Naive thymus-derived CD8-positive, alpha-beta T cell (primary cell): ENCODE measurements at regions not wholly inside any gene's neighbourhood (a gene's known extent, or its start where the extent isn't known, plus 50 kb on each side); places are given as distances from the start of the nearest gene placed in this dataset.

Experiments
- ATAC-seq, 2 donors: fragments of 150-1000 bp; cut with Tn5 transposase in 1 of 2; sonication (Bioruptor Pico), chemical (Tn5 transposase) in 1 of 2; 1 replicate in 1 of 2; 2 replicates in 1 of 2; pipeline ENCODE4 v1.10.0; 2021; ENCODE audit warnings: mild to moderate bottlenecking in 2 of 2, moderate library complexity in 2 of 2
- POLR2A ChIA-PET: fragments of 350-600 bp; sonication (Branson Sonifier 250); formaldehyde crosslinking; loops from one replicate; lab custom pipeline; 2021; ENCODE audit warnings: antibody characterized with exemption; lab: Charles Lee
- DNase-seq, 10 donors: peaks; one replicate each; pipeline versions ENCODE4 v3.0.0 to v3.0.0-alpha.2; 2020 to 2022
- H3K27ac Mint-ChIP-seq, 10 donors: one replicate each; pipeline ENCODE4 v1.8.0; 2020 to 2022; ENCODE audit warnings: mild to moderate bottlenecking in 10 of 10, mixed read lengths in 10 of 10, moderate library complexity in 4 of 10, inconsistent platforms in 1 of 10
- H3K27me3 Mint-ChIP-seq, 5 donors: one replicate each; pipeline ENCODE4 v1.8.0; 2021 to 2022; ENCODE audit warnings: mixed read lengths in 5 of 5
- H3K36me3 Mint-ChIP-seq, 3 donors: one replicate each; pipeline ENCODE4 v1.8.0; 2020 to 2022; ENCODE audit warnings: mixed read lengths in 3 of 3, mild to moderate bottlenecking in 2 of 3, inconsistent platforms in 1 of 3
- H3K4me1 Mint-ChIP-seq, 4 donors: one replicate each; pipeline ENCODE4 v1.8.0; 2021 to 2022; ENCODE audit warnings: mixed read lengths in 4 of 4
- H3K4me3 Mint-ChIP-seq, 10 donors: one replicate each; pipeline ENCODE4 v1.8.0; 2020 to 2022; ENCODE audit warnings: mild to moderate bottlenecking in 10 of 10, mixed read lengths in 10 of 10, moderate library complexity in 6 of 10, inconsistent platforms in 1 of 10
- H3K9me3 Mint-ChIP-seq, 9 donors: one replicate each; pipeline ENCODE4 v1.8.0; 2020 to 2022; ENCODE audit warnings: mixed read lengths in 9 of 9, mild to moderate bottlenecking in 3 of 9, inconsistent platforms in 1 of 9, moderate library complexity in 1 of 9

DNA sequence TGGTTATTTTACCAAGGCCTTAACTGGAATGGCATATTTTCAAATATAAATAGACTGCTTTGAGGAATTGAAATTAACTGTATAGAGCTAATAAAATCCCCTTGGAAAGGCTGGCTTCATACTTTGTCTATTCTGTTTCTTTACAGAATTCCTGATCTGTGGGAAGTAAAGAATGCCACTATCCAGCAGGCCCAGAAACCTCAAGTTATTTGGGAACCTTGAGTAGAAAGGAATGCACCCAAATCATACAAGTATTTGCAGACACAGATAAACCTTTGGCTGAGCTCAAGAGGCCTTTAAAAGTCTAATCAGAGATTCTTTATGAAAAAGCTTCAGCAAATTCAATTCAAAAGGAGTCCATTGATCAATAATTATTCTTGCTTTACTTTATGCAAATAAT is 975.7 kb upstream of the PABPC4L start:
- Mint-ChIP-seq H3K4me1 (no peaks in the 10 kb centered on the region), H3K4me3 (no peak overlapping the region), H3K36me3 (no peaks in the 10 kb centered on the region), H3K9me3 (peaks cover 0 to 22% (median 5%) of the 10 kb centered on the region in 9 donors), H3K27me3 (no peaks in the 10 kb centered on the region), H3K27ac (no peak overlapping the region)
- ATAC-seq (no peak), DNase-seq (no peak)
- POLR2A ChIA-PET = no interaction called here

DNA sequence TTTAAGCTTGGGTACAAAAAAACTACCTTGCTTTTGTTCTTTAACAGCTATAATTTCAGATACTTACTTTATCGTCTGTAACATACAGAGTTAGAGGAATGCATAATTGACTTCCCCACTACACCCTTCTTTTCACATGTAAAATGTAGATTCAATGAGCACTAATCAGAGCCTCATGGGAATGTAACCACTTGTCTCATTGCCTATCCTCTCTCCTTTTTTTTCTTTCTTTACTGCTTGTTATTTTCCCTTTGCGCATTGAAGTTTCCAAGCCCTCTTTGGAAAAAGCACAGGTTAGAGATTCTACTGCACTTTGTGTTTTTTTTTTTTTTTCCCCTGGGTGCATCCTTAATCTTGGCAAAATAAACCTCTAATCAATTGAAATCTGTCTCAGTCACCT is 965.1 kb upstream of the PABPC4L start:
- peaks cover 0 to 15% (median 0%) of the 10 kb centered on the region in 9 donors for H3K9me3 Mint-ChIP-seq
- ATAC-seq (no peak), DNase-seq (no peak)
- H3K4me3 Mint-ChIP-seq = no peak overlapping the region
- no peaks in the 10 kb centered on the region for H3K36me3 Mint-ChIP-seq
- POLR2A ChIA-PET = no interaction called here
- no peak overlapping the region for H3K27ac Mint-ChIP-seq
- H3K27me3 Mint-ChIP-seq = no peaks in the 10 kb centered on the region
- H3K4me1 Mint-ChIP-seq = no peaks in the 10 kb centered on the region

DNA sequence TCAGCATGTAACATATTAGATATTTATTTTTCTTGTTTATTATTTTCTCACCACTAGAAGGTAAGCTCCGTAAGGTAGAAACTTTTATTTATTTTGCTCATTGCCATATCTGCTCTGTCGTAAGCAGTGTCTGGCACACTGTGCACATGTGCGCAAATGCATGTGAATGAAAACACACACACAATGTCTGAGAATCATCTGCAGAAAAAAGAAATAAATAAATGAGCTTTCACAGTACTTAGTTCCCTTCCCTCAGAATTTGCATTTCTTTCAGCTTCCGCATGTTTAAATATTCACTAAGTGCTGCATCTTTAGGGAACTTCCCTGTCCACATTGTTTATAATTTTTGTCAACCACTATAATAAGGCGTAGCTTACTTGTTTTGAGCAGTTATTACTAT is 963.0 kb upstream of the PABPC4L start:
- no peak for DNase-seq
- Mint-ChIP-seq H3K27me3 (no peaks in the 10 kb centered on the region), H3K4me1 (no peaks in the 10 kb centered on the region), H3K36me3 (no peaks in the 10 kb centered on the region), H3K27ac (no peak overlapping the region), H3K9me3 (peaks cover 0 to 10% (median 0%) of the 10 kb centered on the region in 9 donors), H3K4me3 (no peak overlapping the region)
- no peak for ATAC-seq
- POLR2A ChIA-PET = no interaction called here

DNA sequence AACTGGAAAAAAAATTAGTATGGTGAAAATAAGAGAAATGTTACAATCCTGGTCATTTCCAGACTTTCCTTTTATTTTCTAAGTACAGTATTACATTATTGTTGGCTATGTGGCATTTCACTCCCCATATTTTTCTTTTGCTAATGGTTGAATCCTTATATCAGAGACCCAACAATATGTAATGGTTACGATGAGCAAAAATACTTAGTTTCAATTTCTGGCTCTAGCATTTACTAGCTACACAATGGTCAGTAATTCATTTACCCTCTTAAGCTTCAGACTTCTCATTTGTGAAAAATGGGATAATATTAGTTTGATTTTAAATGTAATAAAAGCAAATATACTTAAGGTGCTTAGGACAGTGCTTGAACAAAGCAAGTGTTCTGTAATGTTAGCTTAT is 942.9 kb upstream of the PABPC4L start:
- no peaks in the 10 kb centered on the region for H3K4me1 Mint-ChIP-seq
- POLR2A ChIA-PET = no interaction called here
- H3K9me3 Mint-ChIP-seq = peaks cover 0 to 14% (median 4%) of the 10 kb centered on the region in 9 donors
- H3K36me3 Mint-ChIP-seq = no peaks in the 10 kb centered on the region
- H3K27ac Mint-ChIP-seq = no peak overlapping the region
- no peak overlapping the region for H3K4me3 Mint-ChIP-seq
- ATAC-seq (no peak), DNase-seq (no peak)
- no peaks in the 10 kb centered on the region for H3K27me3 Mint-ChIP-seq

DNA sequence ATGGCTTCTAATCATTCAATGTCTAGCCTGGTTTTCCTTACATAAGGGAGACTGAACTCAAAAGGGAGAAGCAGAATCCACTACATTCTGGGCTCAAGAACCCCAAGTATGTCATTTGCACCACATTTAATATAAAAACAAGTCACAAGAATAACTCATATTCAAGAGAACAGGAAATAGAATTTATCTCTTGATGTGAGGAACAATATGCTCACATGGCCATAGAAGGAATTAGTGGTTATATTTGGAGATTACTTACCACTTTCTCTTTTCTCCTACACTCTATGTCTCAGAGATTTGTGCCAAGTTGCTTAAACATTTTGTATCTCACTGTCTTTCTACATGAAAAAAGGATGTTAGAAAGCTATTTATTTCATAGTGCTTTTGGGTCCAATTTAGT is 922.6 kb upstream of the PABPC4L start:
- H3K9me3 Mint-ChIP-seq = peaks cover 0 to 29% (median 7%) of the 10 kb centered on the region in 9 donors
- no peaks in the 10 kb centered on the region for H3K27me3 Mint-ChIP-seq
- ATAC-seq (no peak), DNase-seq (no peak)
- no peak overlapping the region for H3K27ac Mint-ChIP-seq
- H3K36me3 Mint-ChIP-seq = no peaks in the 10 kb centered on the region
- POLR2A ChIA-PET = no interaction called here
- H3K4me3 Mint-ChIP-seq = no peak overlapping the region
- no peaks in the 10 kb centered on the region for H3K4me1 Mint-ChIP-seq

DNA sequence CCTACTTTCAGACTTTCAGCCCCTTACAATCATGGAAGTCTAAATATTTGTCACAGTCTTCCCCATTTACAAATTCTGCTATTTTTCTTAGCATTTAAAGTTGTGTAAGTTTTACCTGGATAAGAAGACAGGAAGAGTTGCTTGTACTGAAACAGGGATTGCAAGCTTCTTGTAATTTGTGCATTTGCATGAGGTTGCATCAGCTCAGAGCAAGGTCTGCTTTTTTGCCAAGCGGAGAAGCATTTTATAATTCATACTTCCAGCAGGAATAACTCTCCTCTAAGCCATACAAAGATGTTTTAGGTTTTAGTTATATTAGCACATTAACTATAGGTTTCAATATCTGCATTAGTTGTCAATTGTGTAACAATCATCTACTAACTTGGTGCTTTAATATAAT is 922.0 kb upstream of the PABPC4L start:
- POLR2A ChIA-PET = no interaction called here
- Mint-ChIP-seq H3K4me3 (no peak overlapping the region), H3K27me3 (no peaks in the 10 kb centered on the region), H3K4me1 (no peaks in the 10 kb centered on the region), H3K9me3 (peaks cover 0 to 29% (median 8%) of the 10 kb centered on the region in 9 donors), H3K27ac (no peak overlapping the region), H3K36me3 (no peaks in the 10 kb centered on the region)
- ATAC-seq (no peak), DNase-seq (no peak)

DNA sequence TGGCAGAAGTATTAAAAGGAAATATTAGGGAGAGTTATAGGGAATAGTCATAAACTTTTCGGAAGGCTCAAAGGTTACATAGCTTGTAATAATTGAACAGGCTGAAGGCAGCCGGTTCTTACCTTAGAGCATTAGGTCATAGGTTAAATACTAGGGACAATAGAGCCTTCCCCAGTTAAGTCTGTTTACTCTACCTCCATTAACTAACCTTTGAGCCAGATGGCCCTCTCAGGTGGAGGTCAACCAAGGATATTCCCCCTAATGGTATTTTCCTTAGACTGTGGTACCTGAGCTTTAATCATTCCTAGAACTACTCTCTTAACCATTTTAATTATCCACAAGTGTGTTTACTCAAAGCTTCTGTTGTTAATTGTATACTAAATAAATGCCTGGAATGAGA is 920.9 kb upstream of the PABPC4L start:
- Mint-ChIP-seq H3K27ac (no peak overlapping the region), H3K4me3 (no peak overlapping the region), H3K27me3 (no peaks in the 10 kb centered on the region), H3K4me1 (no peaks in the 10 kb centered on the region), H3K36me3 (no peaks in the 10 kb centered on the region), H3K9me3 (peaks cover 0 to 18% (median 5%) of the 10 kb centered on the region in 9 donors)
- DNase-seq (no peak), ATAC-seq (no peak)
- POLR2A ChIA-PET = no interaction called here

DNA sequence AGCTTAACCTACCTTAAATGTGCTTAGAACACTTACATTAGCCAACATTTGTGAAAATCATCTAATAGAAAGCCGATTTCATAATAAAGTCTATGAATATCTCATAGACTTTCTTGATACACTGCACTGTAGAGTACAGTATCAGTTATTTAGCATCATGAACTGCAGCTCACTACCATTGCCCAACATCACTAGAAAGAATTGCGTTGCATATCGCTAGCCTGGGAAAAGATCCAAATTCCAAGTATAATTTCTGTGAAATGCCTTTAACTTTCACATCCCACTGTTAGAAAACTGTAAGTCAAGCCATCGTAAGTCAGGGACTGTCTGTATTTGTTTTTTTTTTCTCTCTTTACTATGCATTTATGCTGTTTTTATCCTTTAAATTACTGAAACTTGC is 918.6 kb upstream of the PABPC4L start:
- POLR2A ChIA-PET = no interaction called here
- H3K27me3 Mint-ChIP-seq = no peaks in the 10 kb centered on the region
- H3K36me3 Mint-ChIP-seq = no peaks in the 10 kb centered on the region
- H3K4me1 Mint-ChIP-seq = no peaks in the 10 kb centered on the region
- peaks cover 0 to 21% (median 5%) of the 10 kb centered on the region in 9 donors for H3K9me3 Mint-ChIP-seq
- H3K27ac Mint-ChIP-seq = no peak overlapping the region
- ATAC-seq = no peak
- H3K4me3 Mint-ChIP-seq = no peak overlapping the region
- no peak for DNase-seq

DNA sequence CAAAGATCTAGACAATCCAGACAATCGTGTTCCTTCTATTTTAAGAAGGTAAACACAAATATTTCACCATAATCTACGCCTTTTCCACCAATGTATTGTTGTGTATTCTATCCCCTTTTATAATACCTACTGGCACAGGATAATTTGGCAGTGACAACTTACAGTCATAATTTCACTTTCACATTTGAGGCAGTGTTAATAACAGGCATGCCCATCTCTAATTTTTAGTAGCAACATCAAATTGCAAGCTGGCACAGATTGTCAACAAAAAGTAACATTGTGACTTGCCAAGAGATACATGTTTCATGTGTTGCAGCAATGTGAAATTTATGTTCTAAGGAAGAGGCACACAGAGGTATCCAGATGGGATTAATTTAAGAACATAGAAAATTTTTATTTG is 912.5 kb upstream of the PABPC4L start:
- no peak for ATAC-seq
- no peak overlapping the region for H3K27ac Mint-ChIP-seq
- no peaks in the 10 kb centered on the region for H3K27me3 Mint-ChIP-seq
- POLR2A ChIA-PET = no interaction called here
- H3K9me3 Mint-ChIP-seq = peaks cover 4 to 18% (median 9%) of the 10 kb centered on the region in 9 donors
- H3K36me3 Mint-ChIP-seq = peaks cover 0 to 3% (median 0%) of the 10 kb centered on the region in 3 donors
- no peaks in the 10 kb centered on the region for H3K4me1 Mint-ChIP-seq
- no peak for DNase-seq
- no peak overlapping the region for H3K4me3 Mint-ChIP-seq

DNA sequence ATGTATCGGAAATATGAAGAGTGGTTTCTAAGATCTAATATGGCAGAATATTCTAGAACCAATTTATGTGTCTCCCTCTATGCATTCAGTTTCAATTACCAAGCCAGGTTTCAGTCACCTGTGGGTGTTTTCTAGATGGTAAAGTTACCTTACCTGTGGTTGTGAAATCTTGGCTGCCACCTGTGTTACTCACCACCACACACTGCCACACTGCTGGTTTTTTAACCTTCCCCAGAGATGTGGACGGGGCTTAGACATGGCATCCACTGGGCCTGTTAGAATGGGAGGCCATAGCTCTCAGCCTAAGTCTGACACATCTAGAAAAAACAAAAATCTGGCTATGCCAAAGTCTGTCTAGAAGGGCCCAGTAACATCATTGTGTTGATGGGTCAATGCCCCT is 896.5 kb upstream of the PABPC4L start:
- no peaks in the 10 kb centered on the region for H3K36me3 Mint-ChIP-seq
- no peak overlapping the region for H3K27ac Mint-ChIP-seq
- no peaks in the 10 kb centered on the region for H3K4me1 Mint-ChIP-seq
- ATAC-seq = no peak
- peaks cover 0 to 8% (median 3%) of the 10 kb centered on the region in 9 donors for H3K9me3 Mint-ChIP-seq
- no peak for DNase-seq
- POLR2A ChIA-PET = no interaction called here
- no peaks in the 10 kb centered on the region for H3K27me3 Mint-ChIP-seq
- no peak overlapping the region for H3K4me3 Mint-ChIP-seq

DNA sequence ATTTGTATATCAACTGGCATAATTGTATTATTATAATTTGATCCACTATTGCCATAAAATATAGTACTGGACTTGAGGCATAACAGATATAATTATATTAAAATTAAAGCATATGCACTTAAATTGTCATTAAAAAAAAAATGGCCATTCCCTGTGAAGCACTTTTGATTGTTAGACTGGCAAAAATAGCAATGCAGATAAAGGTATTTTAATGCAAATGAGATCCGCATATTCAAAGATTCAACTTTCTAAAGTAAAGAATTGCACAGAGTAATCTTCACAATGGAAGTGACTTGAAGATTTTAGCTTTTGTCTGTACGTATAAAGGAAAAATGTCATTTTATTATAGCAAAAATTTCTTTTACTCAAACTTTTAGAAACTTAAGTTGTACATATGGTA is 871.8 kb upstream of the PABPC4L start:
- H3K4me1 Mint-ChIP-seq = no peaks in the 10 kb centered on the region
- no peak overlapping the region for H3K27ac Mint-ChIP-seq
- no peak for ATAC-seq
- POLR2A ChIA-PET = no interaction called here
- DNase-seq = no peak
- no peak overlapping the region for H3K4me3 Mint-ChIP-seq
- peaks cover 6 to 37% (median 22%) of the 10 kb centered on the region in 9 donors for H3K9me3 Mint-ChIP-seq
- H3K36me3 Mint-ChIP-seq = peaks cover 0 to 7% (median 0%) of the 10 kb centered on the region in 3 donors
- no peaks in the 10 kb centered on the region for H3K27me3 Mint-ChIP-seq

DNA sequence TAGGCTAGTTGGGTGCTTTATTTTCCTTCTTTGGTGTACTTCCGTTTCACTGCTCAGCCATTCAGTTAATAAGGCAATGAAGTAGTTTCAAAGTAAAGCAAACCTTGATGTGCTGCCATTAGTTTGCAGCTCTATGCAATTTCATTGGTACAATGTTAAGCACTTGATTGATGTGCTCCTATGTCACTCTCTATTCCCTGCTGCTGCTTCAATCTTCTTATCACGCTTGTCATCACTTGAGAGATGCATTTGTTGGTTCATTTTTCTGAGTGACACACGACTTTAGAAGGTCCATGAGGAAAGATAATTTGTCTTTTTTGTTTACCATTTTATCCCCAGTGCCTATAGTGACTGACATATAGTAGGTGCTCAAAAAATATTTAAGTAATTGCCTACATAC is 871.0 kb upstream of the PABPC4L start:
- DNase-seq (no peak), ATAC-seq (no peak)
- peaks cover 0 to 7% (median 0%) of the 10 kb centered on the region in 3 donors for H3K36me3 Mint-ChIP-seq
- peaks cover 6 to 30% (median 14%) of the 10 kb centered on the region in 9 donors for H3K9me3 Mint-ChIP-seq
- H3K4me1 Mint-ChIP-seq = no peaks in the 10 kb centered on the region
- POLR2A ChIA-PET = no interaction called here
- H3K27me3 Mint-ChIP-seq = no peaks in the 10 kb centered on the region
- no peak overlapping the region for H3K27ac Mint-ChIP-seq
- no peak overlapping the region for H3K4me3 Mint-ChIP-seq

DNA sequence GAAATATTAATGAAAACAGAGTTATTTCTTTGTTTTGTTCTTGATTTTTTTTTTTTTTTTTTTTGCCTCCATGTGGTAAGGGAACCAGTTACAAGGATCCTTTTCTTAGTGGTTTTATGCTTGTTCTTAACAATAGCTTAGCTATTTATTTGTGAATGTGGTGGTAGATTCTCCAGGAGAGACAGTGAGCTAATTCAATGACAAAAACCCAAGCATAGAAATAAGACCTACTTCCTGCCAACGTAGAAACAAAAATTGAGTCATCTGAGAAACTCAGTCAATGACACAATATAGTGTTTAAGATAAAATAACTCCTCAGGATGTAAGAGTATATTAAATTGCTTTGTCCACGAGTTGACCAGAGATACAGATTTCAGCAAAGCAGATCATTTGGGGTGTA is 863.8 kb upstream of the PABPC4L start:
- POLR2A ChIA-PET = no interaction called here
- no peaks in the 10 kb centered on the region for H3K36me3 Mint-ChIP-seq

DNA sequence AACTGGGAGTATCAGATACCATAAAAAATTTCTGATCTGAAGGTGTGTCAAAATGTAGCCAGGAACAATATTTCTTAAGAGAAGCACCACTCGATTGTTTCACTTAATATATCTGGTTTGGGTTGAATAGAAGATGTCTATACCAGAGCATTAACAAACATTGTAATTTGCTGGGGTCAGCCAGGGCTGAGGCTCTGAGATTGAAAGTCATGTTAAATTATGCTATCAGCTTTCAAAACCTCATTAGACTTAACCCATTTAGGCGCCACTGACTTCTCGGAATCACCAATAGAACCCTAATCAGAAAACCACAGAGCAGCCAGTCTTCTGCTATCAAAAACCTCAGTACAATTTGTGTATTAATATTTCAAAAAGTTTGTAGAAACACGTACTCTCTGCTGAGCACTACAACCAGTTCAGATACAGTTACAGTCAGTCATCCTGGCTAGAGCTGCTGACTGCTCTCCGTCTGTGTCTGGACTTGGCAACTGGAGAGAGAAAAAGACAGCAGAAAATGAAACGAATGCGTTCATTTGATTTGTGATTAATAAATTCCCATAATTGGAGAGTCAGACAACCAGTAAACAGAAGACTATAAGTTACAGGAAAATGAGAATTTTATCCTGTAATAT is 848.6 kb upstream of the PABPC4L start:
- ATAC-seq (no peak), DNase-seq (no peak)
- H3K4me3 Mint-ChIP-seq = no peak overlapping the region
- peaks cover 0 to 5% (median 0%) of the 10 kb centered on the region in 9 donors for H3K9me3 Mint-ChIP-seq
- no peak overlapping the region for H3K27ac Mint-ChIP-seq
- POLR2A ChIA-PET = no interaction called here
- H3K36me3 Mint-ChIP-seq = no peaks in the 10 kb centered on the region
- H3K27me3 Mint-ChIP-seq = no peaks in the 10 kb centered on the region
- no peaks in the 10 kb centered on the region for H3K4me1 Mint-ChIP-seq

More for the DNA sequence above, 863.8 kb upstream of the PABPC4L start:
- Mint-ChIP-seq H3K9me3 (peaks cover under 1 to 11% (median 6%) of the 10 kb centered on the region in 9 donors), H3K4me1 (no peaks in the 10 kb centered on the region), H3K27me3 (no peaks in the 10 kb centered on the region), H3K4me3 (no peak overlapping the region), H3K27ac (no peak overlapping the region)
- ATAC-seq (no peak), DNase-seq (no peak)
